ENCODE measurements at regions not wholly inside any gene's neighbourhood (a gene's known extent, or its start where the extent isn't known, plus 50 kb on each side); places are given as distances from the start of the nearest gene placed in this dataset.
"Not testable (repeated sequence)": the region's sequence is repeated elsewhere in the genome, so short reads cannot be mapped to it uniquely, and the experiment has no call there.

DNA sequence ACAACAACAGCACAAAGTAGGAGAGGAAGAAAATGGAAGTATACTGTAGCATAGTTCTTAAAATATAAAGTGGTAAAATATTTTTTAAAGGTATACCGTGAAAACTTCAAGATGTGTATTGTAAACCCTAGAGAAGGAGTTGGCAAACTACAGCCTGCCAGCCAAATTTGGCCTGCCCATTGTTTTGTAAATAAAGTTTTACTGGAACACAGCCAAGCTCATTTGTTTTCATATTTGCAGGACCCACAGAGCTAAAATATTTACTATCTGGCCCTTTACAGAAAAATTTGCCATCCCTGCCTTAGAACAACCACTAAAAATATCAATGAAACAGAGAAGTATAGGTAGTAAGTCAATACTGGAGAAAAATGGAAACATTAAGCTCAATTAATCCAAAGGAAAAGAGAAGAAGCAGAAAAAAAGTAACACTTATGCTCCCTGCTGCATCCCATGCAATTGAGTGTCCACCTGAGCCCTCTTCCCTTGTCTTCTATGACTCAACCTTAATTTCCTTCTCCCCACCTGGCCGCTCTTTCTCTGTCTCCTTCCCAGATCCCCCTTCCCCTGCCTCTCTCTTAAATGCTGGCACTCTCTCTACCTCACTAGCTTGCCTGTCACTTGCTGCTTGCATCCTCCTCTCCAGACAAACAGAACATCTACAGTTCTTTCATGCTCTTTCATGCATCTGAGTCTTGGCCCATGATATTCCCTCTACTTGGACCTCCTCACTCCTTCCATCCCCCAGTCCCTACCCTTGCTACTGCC, 50.6 kb upstream of the FER start:
- DNase-seq = no peak

DNA sequence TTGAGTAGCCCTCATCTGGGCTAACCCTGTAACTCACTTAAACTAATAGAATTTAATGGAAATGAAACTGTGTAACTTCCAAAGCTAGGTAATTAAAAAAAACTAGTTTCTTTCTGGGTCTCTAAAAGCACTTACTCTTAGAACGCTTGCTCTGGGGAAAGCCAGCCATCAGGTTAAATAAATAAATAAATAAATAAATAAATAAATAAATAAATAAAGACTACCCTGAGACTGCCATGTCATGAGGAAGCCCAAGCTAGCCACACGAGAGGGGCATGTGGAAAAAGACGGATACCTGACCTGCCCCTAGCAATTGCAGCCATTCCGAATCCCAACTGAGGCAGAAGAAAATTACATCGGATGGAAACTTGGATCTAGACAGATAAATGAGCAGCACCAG, 51.3 kb upstream of the FER start:
- DNase-seq = no peak

DNA sequence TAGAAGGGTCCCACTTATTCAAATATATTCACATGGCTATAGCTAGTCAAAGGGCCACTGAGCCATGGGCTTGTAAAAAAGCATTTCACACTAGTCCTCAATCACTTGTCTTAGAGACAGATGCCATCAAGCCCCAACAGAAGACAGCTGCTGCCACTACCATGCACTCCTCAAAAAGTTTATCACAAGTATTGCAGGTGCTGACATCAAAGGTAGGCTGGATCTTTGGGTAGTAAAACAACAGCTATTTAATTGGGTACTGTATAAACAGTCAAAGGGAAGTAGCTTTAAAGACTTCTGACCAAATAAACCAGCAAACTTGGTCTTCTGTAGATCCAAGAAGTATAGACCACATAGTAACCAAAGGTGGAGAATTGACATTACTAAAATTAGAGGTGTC, 59.2 kb upstream of the FER start:
- DNase-seq = no peak

DNA sequence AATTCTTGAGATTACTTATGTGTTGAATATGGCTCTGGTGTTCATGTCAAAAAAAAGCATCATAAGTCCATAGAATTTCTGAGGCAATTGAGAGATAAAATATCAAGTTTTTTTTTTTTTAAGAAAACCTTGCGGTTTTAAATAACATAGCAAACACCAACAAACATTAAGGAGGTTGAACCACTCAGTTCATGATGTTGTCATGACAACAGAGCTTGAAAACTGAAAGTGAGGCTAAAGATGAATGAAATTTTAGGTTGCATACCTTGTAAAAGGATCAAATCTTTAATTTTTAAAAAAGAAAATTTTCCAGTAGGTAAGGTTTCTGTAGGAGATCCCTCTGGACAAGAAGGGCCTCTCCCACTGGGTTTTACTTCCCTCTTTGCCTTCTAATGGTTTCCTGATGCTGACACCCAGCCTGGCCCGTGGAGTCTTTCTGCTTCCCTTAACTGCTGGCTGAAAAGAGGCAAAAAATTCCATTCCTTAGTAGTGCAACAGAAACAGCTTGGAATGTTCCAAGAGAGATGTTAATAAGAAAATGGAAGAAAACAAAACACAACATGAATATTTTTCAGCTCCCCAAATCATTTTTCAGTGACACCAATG, 60.0 kb upstream of the FER start:
- no peak for DNase-seq

DNA sequence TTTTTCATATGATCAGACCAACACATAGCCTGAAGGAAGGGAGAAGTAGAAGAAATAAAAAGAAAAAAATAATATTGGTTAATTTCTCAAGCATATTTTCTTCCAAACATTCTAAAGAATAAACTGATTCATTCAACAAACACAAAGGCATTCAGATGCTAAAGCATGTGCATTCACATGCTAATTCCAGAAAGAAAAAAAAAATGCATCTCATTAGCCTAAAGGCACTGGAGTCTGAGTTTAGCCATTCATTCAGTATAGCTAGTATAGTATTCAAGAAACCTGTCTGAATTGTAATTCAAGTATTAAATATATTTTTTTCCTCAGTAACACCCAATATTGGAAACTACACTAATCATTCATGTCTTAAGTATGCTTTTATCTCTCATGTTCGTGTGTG, 61.0 kb upstream of the FER start:
- DNase-seq = no peak

DNA sequence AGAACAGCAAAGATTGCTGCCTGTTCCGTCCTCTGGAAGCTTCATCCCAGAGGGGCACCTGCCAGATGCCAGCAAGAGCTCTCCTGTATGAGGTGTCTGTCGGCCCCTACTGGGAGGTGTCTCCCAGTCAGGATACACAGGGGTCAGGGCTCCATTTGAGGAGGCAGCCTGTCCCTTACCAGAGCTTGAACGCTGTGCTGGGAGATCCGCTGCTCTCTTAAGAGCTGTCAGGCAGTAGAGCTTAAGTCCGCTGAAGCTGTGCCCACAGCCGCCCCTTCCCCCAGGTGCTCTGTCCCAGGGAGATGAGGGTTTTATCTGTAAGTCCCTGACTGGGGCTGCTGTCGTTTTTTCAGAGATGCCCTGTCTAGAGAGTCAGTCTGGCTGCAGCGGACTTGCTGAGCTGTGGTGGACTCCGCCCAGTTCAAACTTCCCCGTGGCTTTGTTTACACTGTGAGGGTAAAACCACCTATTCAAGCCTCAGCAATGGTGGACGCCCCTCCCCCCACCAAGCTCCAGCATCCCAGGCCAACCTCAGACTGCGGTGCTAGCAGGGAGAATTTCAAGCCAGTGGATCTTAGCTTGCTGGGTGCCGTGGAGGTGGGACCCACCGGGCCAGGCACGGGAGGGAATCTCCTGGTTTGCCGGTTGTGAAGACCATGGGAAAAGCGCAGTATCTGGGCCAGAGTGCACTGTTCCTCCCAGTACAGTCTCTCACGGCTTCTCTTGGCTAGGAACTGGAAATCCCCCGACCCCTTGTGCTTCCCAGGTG, 62.1 kb upstream of the FER start:
- DNase-seq = not testable (repeated sequence)

DNA sequence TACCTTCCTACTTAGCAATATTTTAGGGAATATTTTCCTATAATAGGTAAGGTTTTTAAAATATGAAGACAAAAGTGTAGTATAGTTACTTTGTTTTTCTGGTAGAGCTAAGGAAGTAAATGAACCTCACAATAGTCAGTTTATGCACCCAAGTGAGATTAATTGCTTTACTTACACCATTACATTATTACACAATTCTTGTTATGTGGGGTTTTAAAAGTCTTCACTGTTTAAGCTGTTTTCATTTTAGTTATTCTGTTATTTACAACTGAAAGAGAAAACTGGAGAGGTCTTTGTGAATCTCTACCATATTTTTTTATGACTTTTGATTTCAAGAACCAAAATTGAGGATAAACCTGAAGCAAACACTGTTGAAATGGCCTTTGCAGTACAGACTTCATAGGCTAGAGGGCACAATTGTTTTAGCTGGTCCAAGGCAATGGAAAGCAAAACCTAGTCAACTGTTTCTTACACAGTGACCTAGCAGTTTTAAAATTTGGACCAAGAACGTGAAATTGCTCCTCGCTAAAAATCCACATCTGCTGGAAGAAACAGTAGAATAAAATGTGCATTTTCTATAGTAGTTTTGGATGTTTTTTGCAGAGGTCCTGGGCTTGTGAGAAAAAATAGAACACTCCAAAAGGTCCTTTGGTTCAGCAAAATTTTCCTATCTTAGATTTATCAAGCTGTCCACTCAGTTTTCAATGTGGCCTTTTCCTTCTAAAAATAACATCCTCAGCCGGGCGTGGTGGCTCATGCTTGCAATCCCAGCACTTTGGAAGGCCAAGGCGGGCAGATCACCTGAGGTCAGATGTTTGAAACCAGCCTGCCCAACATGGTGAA, 66.4 kb upstream of the FER start:
- no peak for DNase-seq

DNA sequence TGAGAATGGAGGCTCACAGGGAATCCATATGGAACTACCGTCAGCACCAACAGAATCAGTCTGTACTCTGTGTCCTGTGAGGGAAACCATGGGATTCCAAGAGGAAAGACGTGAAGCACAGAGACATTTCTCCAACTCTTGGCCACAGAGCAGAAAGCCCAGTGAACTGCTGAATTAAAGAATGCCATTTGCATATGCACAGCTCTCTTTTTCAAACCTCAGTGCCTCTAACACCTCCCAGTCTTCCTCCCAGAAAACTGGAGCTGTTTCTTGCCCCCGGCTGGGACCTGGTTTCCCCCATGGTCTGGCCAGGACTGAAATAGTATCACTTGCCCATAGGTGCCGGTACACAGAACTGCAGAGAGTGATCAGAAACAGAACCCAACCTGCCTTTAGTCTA, 69.6 kb upstream of the FER start:
- DNase-seq = no peak

DNA sequence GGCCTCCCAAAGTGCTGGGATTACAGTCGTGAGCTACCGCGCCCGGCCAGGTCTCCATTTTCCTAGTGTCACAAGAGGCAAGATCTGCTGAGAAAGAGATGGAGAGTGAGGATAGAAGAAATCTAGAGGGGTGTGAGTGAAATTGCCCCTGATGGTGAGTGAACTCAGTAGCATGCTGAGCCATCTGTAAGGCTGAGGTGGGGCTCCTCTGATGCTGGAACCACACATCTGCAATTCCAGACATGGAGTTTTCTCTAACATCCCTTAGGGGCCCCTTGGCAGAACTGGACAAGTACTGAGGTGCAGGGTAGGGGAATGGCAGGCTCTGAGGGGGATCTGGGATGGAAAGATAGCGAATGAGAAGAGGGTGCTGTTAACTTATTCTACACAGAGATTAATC, 72.0 kb upstream of the FER start:
- DNase-seq = no peak

DNA sequence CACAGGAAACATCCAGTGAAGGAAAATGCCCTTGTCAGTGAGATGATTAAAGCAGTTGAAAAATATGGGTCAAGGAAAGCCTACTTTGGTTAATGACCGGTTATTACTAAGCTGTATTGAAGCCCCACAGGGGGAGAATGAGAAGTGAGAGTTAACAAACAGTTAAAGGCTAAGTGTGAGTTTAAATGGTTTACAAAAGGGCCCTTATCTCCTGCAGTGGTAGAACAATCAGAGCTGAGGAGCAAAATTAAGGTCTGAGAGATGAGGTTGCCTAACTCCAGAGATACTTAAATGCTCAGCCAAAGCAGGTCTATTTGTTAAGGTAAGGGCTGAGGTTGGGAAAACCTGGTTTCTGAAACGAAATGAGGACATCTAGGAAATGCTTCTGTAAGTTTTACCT, 75.1 kb upstream of the FER start:
- no peak for DNase-seq

DNA sequence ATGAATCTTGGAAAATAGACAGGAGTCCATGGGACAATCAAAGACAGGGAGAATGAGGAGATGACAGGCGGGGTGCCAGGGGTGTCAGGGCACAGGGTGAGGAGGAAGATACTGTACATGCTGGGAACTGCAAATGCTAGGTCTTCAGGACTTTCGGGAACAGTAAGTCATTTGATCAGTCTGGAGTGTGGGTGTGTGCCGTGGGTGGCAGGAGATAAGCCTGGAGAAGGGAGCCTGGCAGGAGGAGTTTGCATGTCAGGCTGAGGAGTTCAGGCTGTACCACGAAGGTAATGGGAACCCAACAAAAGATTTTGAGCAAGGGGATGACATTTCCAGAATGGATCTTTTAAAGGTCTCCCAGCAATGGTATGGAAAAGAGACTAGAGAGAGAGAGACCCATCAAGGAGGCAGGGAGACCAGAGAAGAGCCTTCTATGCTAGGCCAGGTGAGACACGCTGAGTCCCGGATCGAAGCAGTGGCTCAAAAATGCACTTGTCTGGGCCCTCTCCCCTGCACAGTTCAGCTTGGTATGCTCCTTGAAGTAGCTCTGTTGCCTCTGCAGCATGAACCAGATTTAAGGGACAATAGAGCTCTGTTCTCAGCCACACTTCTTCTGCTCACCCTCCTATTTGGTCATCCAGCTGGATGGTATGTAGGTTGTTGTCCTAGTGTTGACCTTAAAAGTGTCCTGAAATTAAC, 77.0 kb upstream of the FER start:
- no peak for DNase-seq

DNA sequence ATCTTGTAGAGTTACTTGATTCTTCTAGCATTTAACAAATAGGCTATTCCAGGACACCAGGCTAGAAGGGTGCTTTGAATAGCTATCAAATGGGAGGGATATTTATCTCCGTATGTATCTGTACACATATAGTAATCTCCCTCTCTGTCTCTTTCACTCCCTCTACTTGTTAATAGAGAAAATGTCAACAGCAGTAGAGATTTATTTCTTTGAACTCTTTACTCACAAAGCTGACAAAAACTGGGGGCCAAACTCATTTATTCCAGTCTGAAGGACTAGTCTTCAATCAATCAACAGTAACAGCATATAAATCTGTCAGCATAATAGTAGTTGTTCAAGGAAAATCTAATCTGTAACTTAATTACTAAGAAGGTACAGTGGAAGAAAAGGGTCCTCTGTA, 78.2 kb upstream of the FER start:
- no peak for DNase-seq

DNA sequence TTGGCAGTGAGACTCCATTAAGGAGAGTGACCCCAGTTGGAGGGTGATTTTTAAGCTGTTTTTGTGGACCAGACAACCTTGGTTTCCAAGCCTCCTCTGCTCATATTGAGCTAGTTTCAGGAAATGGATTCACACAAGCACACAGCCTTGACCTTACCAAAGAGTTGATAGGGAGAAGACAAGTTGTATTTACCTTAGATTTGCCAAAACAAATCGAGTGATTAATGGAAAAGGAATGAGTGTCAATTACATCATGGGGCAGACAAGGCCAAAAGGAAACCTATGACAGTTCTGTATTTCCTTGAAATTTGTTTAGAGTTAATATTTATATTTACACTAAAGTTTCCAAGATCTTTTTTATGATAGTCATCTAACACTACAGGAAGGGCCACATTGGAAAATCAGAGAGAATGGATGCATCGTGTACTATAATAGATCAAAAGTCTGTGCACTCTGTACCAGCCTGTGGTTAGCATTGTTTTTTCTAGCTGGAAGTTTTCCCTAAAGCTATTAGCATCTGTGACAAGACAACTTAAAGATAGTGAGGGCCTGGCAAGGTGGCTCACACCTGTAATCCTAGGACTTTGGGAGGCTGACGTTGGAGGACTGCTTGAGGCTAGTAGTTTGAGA, 86.0 kb upstream of the FER start:
- DNase-seq = no peak

DNA sequence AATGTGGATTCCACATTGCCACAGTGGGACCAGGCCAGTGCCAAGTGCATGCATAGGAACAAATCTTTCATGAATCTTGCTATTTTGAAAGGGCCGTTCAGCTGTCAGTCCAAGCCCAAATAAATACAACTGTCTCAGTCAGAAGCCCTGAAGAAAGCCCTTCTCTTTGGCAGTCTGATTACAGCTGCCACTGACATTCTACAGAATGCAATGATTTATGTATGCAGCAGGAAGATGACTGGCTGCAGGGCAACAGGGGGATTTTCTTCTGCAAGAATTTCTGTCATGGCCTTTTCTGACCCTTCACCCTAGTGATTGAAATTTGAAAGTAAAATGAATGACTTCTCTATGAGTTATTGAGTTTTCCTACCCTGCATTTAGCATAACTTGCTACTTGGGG, 86.7 kb upstream of the FER start:
- no peak for DNase-seq

DNA sequence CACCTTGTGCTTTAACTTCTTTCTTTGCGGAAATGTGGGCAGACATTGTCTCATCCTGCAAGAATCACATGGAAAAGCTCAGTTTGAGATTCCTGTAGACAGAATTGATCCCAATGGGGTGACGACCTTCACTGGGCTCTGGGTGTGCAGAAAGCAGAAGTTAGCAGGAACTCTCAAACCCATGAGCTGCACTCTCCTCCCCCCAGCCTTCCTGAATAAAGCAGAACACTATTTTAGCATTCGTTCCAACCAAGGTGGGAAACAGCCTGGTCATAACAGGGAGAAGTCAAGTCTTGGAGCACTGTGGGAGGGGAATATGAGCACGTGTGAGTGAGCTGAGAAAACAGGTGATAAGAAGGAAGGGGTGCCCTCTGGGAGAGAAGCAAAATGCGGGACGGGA, 87.4 kb upstream of the FER start:
- no peak for DNase-seq

DNA sequence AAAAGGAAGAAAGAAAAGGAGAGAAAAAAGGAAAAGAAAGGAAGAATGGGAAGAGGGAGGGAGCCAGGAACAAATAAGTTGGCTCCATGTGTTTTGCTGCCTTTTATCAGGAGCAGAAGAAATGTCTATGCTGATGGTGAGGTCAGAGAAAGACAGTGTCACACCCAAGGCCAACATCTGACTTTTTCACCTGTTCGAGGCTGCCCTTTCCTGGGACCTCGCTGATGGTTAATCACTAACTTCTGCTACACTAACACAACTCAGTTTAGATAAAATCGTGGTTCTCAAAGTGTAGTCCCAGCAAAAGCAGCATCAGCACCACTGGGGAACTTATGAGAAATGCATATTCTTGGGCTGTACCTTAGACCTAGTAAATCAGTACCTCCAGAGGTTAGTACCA, 88.2 kb upstream of the FER start:
- no peak for DNase-seq

DNA sequence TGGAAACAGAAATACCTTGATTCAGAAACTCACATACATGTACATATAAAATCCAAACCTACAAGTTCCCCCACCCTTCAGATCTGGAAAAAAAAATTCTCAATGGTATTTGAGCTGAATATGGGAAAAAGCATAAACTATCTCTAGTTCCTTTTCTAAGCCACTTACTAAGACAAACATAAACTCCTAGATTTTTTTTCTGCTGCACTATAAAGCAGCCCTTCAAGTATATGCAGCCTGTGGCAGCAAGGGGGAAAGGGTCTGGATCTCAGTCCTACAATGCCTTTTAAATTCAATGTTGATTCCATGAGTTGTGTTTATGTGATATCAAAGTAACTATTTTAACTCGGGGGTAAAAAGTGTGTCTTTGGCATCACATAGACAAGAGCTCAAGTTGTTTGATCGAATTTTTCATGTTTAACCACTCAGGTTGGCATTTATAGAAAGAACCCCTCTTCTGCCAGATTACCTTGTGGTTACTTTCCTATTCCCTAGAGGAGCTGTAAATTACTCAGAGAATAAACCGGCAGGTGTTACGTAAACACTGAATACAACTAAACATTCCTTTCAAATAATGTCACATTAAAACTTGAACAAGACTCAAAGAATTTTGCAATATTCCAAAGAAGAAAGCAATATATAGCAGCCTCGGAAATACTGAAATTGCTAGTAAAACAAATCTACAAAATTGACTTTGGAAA, 91.8 kb upstream of the FER start:
- DNase-seq = no peak

DNA sequence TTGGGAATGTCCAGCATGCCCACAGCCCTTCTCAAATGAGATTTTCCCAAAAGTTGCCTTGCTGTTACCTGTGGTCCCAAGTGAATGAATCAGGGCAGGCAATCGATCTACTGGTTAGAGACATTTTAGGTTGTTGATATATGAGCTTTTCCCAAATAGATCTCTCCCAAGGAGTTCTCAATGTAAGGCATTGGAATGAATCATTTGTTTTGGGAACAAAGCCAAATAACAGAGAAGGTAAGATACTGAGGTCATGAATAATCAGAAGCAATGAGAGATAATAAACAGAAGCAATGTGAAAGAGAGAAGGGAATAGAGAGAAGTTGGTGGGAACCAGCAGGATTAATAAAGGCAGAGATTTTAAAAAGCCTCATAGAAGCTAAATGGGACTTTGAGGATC, 93.6 kb upstream of the FER start:
- DNase-seq = no peak

DNA sequence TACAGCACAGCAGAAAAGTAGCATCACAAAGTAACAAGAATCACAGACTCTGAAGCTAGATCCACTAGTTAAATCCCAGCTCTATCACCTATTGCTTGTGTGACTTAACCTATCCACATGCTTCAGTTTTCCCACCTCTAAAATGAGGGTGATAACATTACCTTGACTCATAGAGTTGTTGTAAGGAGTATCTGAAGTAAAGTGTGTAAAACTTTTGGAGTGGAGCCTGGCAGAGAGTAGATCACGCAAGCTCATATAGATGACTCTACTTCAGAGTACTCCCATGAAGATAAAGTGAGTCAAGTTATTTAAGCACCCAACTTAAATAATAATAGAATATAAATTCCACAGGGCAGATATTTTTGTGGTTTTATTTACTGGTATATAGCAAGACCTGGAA, 94.5 kb upstream of the FER start:
- DNase-seq = no peak

DNA sequence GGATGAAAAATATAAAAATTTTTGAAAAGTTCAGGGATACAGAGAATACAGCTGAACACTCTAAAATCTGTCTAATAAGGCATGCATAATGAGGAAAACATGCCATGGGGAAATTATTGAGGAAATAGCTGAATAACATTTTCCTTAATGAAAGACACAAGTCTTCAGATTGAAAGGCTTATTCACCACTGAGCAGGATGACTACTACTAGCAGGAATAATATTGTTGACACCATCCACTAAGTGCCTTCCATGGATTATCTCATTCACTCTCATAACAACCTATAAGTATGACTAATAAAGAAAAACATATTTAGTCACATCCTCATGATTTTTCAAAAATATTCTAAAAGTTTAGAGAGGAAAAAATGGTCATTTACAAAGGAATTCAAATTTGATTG, 96.7 kb upstream of the FER start:
- no peak for DNase-seq

DNA sequence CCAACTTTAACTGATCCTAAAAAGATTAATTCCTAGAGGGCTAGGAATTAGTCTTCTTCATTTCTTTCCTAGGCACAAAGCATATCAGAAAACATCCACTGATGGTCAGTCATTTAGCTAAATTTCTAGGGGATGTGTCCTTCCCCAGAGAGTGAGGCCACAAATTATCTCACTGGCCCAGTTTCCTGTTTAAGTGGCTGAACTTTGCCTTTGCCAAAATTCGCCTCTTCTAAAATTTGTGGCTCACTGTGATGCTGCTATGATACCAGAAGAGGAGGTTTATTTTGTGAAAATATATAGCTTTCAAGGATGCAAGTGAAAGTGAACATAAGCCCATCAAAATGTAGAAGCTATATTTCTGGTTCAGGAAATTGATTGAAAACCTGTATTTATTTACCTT, 98.1 kb upstream of the FER start:
- no peak for DNase-seq

DNA sequence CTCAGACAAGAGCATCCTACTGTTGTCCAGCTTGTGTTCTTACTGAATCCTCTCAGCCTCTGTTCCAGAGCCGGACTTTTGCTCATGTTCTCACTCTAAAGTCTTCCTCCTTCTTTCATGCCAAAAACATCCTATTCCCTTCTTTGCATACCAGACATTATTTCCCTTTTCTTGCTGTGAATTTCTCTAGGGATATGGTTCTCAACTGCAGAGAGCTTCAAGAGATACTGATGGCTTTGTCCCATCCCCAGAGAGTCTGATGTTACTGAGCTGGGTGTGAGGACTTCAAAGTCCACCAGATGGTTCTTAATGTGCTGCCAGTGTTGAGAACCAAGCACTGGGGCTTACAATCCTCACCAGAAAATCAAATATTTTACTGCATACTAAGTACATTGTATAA, 98.6 kb upstream of the FER start:
- no peak for DNase-seq

Data from NK-92 treated with Interleukin-12 subunit alpha and Interleukin-12 subunit beta, amount 100 ng/mL, for 24 hours (cell line).